RWPE1 (cell line): ENCODE measurements at regions not wholly inside any gene's neighbourhood (a gene's known extent, or its start where the extent isn't known, plus 50 kb on each side); places are given as distances from the start of the nearest gene placed in this dataset.

Source experiments
- CTCF ChIA-PET: fragments of 350-600 bp; sonication (Branson Sonifier 250); formaldehyde crosslinking; extraction: SDS; loops from one replicate; lab custom pipeline; 2021; lab: Yijun Ruan, JAX
- POLR2A ChIA-PET: fragments of 400-600 bp; formaldehyde crosslinking; extraction: SDS; loops from one replicate; lab custom pipeline; 2020; ENCODE audit warnings: antibody characterized with exemption; ENCODE audit not compliant: low non-redundant PET; lab: Yijun Ruan, JAX
- DNase-seq: peaks from one replicate; pipeline ENCODE4 v3.0.0; 2012; ENCODE audit warnings: low spot score
- H3K27ac ChIP-seq: fragments of 450-650 bp; 2 replicates; pipeline ENCODE4 v1.5.1; 2017
- CTCF ChIP-seq: fragments of 450-650 bp; conservative IDR thresholded peaks from 2 replicates; pipeline ENCODE4 v1.5.1; 2017; ENCODE audit warnings: low read depth, mild to moderate bottlenecking

- no peak overlapping the region for H3K27ac ChIP-seq
- DNase-seq = no peak
- TF ChIP-seq CTCF = no peak
- ChIA-PET POLR2A (no interaction called here), CTCF (no interaction called here)
These were observed 389.8 kb downstream of the LNPK start for GRCh38 chr2:175612280-175612679.

GRCh38 chr2:175606010-175606841 is 395.8 kb downstream of the LNPK start:
- H3K27ac ChIP-seq = no peak overlapping the region
- POLR2A ChIA-PET = no interaction called here
- no peak for TF ChIP-seq CTCF
- no peak for DNase-seq
- CTCF ChIA-PET = no interaction called here

GRCh38 chr2:175605640-175606009 is 396.4 kb downstream of the LNPK start:
- ChIA-PET CTCF (no interaction called here), POLR2A (no interaction called here)
- no peak for DNase-seq
- H3K27ac ChIP-seq = no peak overlapping the region
- TF ChIP-seq CTCF = no peak

GRCh38 chr2:175601969-175602368 is 400.1 kb downstream of the LNPK start:
- ChIA-PET CTCF (no interaction called here), POLR2A (no interaction called here)
- no peak overlapping the region for H3K27ac ChIP-seq
- DNase-seq = no peak
- no peak for TF ChIP-seq CTCF

- POLR2A ChIA-PET = no interaction called here
- peak; percentile 18 for DNase-seq
- CTCF ChIA-PET = no interaction called here
- H3K27ac ChIP-seq = peak overlapping the region; percentile 77
- no peak for TF ChIP-seq CTCF
These were observed 401.9 kb downstream of the LNPK start for GRCh38 chr2:175599966-175600831.

- ChIA-PET POLR2A (no interaction called here), CTCF (no interaction called here)
- no peak overlapping the region for H3K27ac ChIP-seq
- no peak for TF ChIP-seq CTCF
- no peak for DNase-seq
These were observed 404.8 kb downstream of the LNPK start for GRCh38 chr2:175597286-175597685.
